Mucosa of rectum (tissue), 2 donors: ENCODE measurements at regions not wholly inside any gene's neighbourhood (a gene's known extent, or its start where the extent isn't known, plus 50 kb on each side); places are given as distances from the start of the nearest gene placed in this dataset.
A peak's percentile ranks its signal among the peaks of the same experiment; 100 is the strongest.

Experiments used
- H3K27ac ChIP-seq, 2 donors: one replicate each; pipeline ENCODE4 v1.7.0; 2013; ENCODE audit warnings: inconsistent platforms in 2 of 2, low read depth in 2 of 2, low read length in 2 of 2
- H3K27me3 ChIP-seq, 2 donors: one replicate each; pipeline ENCODE4 v1.7.0; 2013; ENCODE audit warnings: low read length in 2 of 2; ENCODE audit not compliant: control insufficient read depth in 2 of 2, insufficient read depth in 2 of 2
- H3K36me3 ChIP-seq, 2 donors: one replicate each; pipeline ENCODE4 v1.7.0; 2013; ENCODE audit warnings: low read length in 2 of 2; ENCODE audit not compliant: control insufficient read depth in 2 of 2, insufficient read depth in 2 of 2
- H3K4me1 ChIP-seq, 2 donors: one replicate each; pipeline ENCODE4 v1.7.0; 2013; ENCODE audit warnings: low read length in 2 of 2, mild to moderate bottlenecking in 1 of 2; ENCODE audit not compliant: control insufficient read depth in 2 of 2, insufficient read depth in 2 of 2
- H3K4me3 ChIP-seq, 2 donors: one replicate each; pipeline ENCODE4 v1.7.0; 2013; ENCODE audit warnings: low read length in 2 of 2
- H3K9ac ChIP-seq, 2 donors: one replicate each; pipeline ENCODE4 v1.7.0; 2013; ENCODE audit warnings: low read length in 2 of 2, low read depth in 1 of 2, mild to moderate bottlenecking in 1 of 2
- H3K9me3 ChIP-seq, 2 donors: one replicate each; pipeline ENCODE4 v1.7.0; 2013; ENCODE audit warnings: low read length in 2 of 2; ENCODE audit not compliant: control insufficient read depth in 2 of 2
- donor health status: healthy.
- donor health status: Normal muscosa, but diverticular disease.

DNA sequence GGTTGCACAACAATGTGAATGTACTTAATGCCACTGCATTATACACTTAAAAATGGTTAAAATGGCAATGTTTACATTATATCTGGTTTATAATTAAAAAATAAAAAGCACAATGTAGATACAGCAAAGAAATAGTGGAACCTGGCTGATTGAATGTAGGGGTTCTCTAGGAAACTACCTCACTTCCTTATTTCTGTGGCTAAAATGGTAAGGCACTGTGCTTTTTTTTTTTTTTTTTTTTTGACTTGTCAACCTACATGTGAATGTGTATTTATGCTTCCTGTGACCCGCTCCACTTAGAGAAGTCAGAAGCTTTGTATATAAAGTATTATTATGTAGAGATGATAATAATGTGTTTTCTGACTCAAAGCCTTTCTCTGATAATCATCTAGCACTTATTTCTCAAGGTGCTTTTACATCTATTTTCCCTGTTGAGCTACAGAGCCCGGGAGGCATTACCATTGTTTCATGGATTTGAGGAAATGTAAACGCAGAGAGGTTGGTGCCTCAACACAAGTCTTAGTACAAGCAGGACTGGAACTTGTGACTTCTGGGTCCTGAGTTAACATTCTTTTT lies 55.0 kb downstream of the SOX4 start:
- H3K9ac ChIP-seq = no peak overlapping the region
- H3K27ac ChIP-seq = no peak overlapping the region
- no peaks in the 10 kb centered on the region for H3K36me3 ChIP-seq
- H3K4me1 ChIP-seq = no peaks in the 10 kb centered on the region
- no peaks in the 10 kb centered on the region for H3K9me3 ChIP-seq
- H3K4me3 ChIP-seq = no peak overlapping the region
- no peaks in the 10 kb centered on the region for H3K27me3 ChIP-seq

DNA sequence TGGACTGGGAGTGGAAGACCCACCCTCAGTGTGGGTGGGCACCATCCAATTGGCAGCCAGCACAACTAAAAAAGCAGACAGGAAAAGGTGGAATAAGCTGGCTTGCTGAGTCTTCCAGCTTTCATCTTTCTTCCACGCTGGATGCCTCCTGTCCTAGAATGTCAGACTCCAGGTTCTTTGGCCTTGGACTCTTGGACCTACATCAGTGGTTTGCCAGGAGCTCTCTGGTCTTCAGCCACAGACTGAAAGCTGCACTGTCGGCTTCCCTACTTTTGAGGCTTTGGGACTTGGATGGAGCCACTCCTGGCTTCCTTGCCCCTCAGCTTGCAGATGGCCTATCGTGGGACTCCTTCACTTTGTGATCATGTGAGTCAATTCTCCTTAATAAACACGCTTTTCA lies 59.8 kb downstream of the SOX4 start:
- H3K4me1 ChIP-seq = no peaks in the 10 kb centered on the region
- no peaks in the 10 kb centered on the region for H3K27me3 ChIP-seq
- H3K9me3 ChIP-seq = no peaks in the 10 kb centered on the region

GRCh38 chr6:21653905-21654304 lies 60.4 kb downstream of the SOX4 start:
- Histone ChIP-seq H3K27ac (no peak overlapping the region), H3K9ac (no peak overlapping the region), H3K4me3 (no peak overlapping the region), H3K36me3 (no peaks in the 10 kb centered on the region), H3K4me1 (no peaks in the 10 kb centered on the region), H3K27me3 (no peaks in the 10 kb centered on the region), H3K9me3 (no peaks in the 10 kb centered on the region)

More for the DNA sequence above, 59.8 kb downstream of the SOX4 start:
- Histone ChIP-seq H3K27ac (no peak overlapping the region), H3K4me3 (no peak overlapping the region), H3K36me3 (no peaks in the 10 kb centered on the region), H3K9ac (no peak overlapping the region)

GRCh38 chr6:21654361-21654760 lies 60.8 kb downstream of the SOX4 start:
- Histone ChIP-seq H3K9ac (no peak overlapping the region), H3K27me3 (no peaks in the 10 kb centered on the region), H3K9me3 (no peaks in the 10 kb centered on the region), H3K27ac (no peak overlapping the region), H3K4me3 (no peak overlapping the region), H3K36me3 (no peaks in the 10 kb centered on the region), H3K4me1 (no peaks in the 10 kb centered on the region)

GRCh38 chr6:21663966-21664313 lies 70.4 kb downstream of the SOX4 start:
- Histone ChIP-seq H3K27me3 (peaks cover 36 to 40% of the 10 kb centered on the region in 2 donors), H3K9ac (peak overlapping the region in 1 of 2 donors; percentile 13), H3K9me3 (no peaks in the 10 kb centered on the region), H3K27ac (no peak overlapping the region), H3K4me1 (peaks cover 11 to 15% of the 10 kb centered on the region in 2 donors), H3K36me3 (no peaks in the 10 kb centered on the region), H3K4me3 (peak overlapping the region; percentile 57 to 60)

- Histone ChIP-seq H3K4me1 (peaks cover 11 to 15% of the 10 kb centered on the region in 2 donors), H3K36me3 (no peaks in the 10 kb centered on the region), H3K9me3 (no peaks in the 10 kb centered on the region), H3K4me3 (peak overlapping the region; percentile 57 to 60), H3K27me3 (peaks cover 36 to 40% of the 10 kb centered on the region in 2 donors), H3K27ac (no peak overlapping the region), H3K9ac (peak overlapping the region in 1 of 2 donors; percentile 13)
These were observed 71.0 kb downstream of the SOX4 start for GRCh38 chr6:21664314-21665109.

- H3K4me1 ChIP-seq = peaks cover 11 to 15% of the 10 kb centered on the region in 2 donors
- peaks cover 36 to 40% of the 10 kb centered on the region in 2 donors for H3K27me3 ChIP-seq
- peak overlapping the region; percentile 57 to 60 for H3K4me3 ChIP-seq
- no peak overlapping the region for H3K27ac ChIP-seq
- no peaks in the 10 kb centered on the region for H3K9me3 ChIP-seq
- no peak overlapping the region for H3K9ac ChIP-seq
- H3K36me3 ChIP-seq = no peaks in the 10 kb centered on the region
These were observed 71.5 kb downstream of the SOX4 start for GRCh38 chr6:21665110-21665391.

GRCh38 chr6:21665392-21666200 lies 72.0 kb downstream of the SOX4 start:
- Histone ChIP-seq H3K9ac (no peak overlapping the region), H3K4me1 (peaks cover 11 to 15% of the 10 kb centered on the region in 2 donors), H3K36me3 (no peaks in the 10 kb centered on the region), H3K9me3 (no peaks in the 10 kb centered on the region), H3K4me3 (peak overlapping the region; percentile 60 to 66), H3K27me3 (peaks cover 36 to 40% of the 10 kb centered on the region in 2 donors), H3K27ac (no peak overlapping the region)

DNA sequence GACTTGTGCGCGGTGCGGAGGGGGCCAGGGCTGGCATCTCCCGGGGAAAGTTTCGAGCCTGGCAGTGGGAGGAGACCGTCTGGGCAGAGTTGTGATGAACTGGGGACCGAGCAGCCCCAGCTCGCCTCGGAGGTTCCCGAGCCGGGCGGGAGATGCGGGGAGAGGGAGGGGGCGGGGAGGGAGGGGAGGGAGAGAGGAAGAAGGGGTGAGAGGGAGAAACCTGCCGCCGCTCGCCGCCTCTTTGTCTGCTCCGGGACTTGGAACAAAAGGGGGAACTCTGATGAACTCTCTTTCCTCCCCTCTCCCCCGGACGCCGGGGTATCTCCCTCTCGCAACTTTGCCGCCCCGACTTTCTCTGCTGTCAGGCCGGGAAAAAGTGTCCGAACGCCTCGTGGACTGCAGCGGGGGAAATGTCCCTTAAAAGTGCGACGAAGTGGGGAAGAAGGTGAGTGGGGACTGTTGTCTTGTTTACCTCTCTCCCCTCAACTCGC lies 72.7 kb downstream of the SOX4 start:
- H3K4me1 ChIP-seq = peaks cover 11 to 15% of the 10 kb centered on the region in 2 donors
- peaks cover 36 to 40% of the 10 kb centered on the region in 2 donors for H3K27me3 ChIP-seq
- peak overlapping the region in 1 of 2 donors; percentile 51 for H3K27ac ChIP-seq
- no peaks in the 10 kb centered on the region for H3K9me3 ChIP-seq
- H3K9ac ChIP-seq = peak overlapping the region in 1 of 2 donors; percentile 26
- no peaks in the 10 kb centered on the region for H3K36me3 ChIP-seq
- peak overlapping the region; percentile 60 to 69 for H3K4me3 ChIP-seq
